Ovary (tissue), 3 donors: ENCODE measurements at regions not wholly inside any gene's neighbourhood (a gene's known extent, or its start where the extent isn't known, plus 50 kb on each side); places are given as distances from the start of the nearest gene placed in this dataset.

ENCODE experiments used
- CTCF ChIP-seq, 3 donors: fragments of 450-650 bp in 2 of 3; fragments of 200-600 bp in 1 of 3; IDR thresholded peaks; one replicate each; pipeline versions ENCODE4 v1.5.1 to v1.8.0; 2016 to 2022; ENCODE audit warnings: antibody characterized with exemption in 3 of 3, mild to moderate bottlenecking in 1 of 3
- EP300 ChIP-seq: sonication (generic); formaldehyde crosslinking; IDR thresholded peaks from one replicate; pipeline ENCODE4 v1.6.1; 2017; ENCODE audit warnings: antibody characterized with exemption
- donor health status: DM: no; HTN: no; CAD: no.

GRCh38 chr15:61784734-61785133 lies 275.5 kb downstream of the VPS13C start:
- TF ChIP-seq CTCF (IDR thresholded peaks at IDR 0.05) (no peak), EP300 (no peak)
